Nephron (organoid): ENCODE measurements at regions not wholly inside any gene's neighbourhood (a gene's known extent, or its start where the extent isn't known, plus 50 kb on each side); places are given as distances from the start of the nearest gene placed in this dataset.

Experiments used
- H3K27ac Mint-ChIP-seq, 3 experiments: 2 replicates each; pipeline ENCODE4 v1.8.0; 2020; ENCODE audit warnings: mixed read lengths in 3 of 3, mild to moderate bottlenecking in 2 of 3, moderate library complexity in 1 of 3
- H3K27me3 Mint-ChIP-seq: 2 replicates; pipeline ENCODE4 v1.8.0; 2021; ENCODE audit warnings: low read depth, mild to moderate bottlenecking, moderate library complexity, mixed read lengths
- H3K36me3 Mint-ChIP-seq: 2 replicates; pipeline ENCODE4 v1.8.0; 2020; ENCODE audit warnings: low read depth, mixed read lengths
- H3K4me1 Mint-ChIP-seq: 2 replicates; pipeline ENCODE4 v1.8.0; 2020; ENCODE audit warnings: mixed read lengths
- H3K4me3 Mint-ChIP-seq, 3 experiments: 2 replicates each; pipeline ENCODE4 v1.8.0; 2020; ENCODE audit warnings: mild to moderate bottlenecking in 3 of 3, mixed read lengths in 3 of 3, moderate library complexity in 2 of 3
- H3K9me3 Mint-ChIP-seq: 2 replicates; pipeline ENCODE4 v1.8.0; 2020; ENCODE audit warnings: mixed read lengths
- TF ChIP-seq, protein P1 (sequence below), 3 experiments: fragments of 200-600 bp; sonication (generic); IDR thresholded peaks; one replicate each; pipeline ENCODE4 v1.5.0; 2021; ENCODE audit warnings: antibody characterized with exemption in 3 of 3; ENCODE audit not compliant: unreplicated experiment in 3 of 3

DNA sequence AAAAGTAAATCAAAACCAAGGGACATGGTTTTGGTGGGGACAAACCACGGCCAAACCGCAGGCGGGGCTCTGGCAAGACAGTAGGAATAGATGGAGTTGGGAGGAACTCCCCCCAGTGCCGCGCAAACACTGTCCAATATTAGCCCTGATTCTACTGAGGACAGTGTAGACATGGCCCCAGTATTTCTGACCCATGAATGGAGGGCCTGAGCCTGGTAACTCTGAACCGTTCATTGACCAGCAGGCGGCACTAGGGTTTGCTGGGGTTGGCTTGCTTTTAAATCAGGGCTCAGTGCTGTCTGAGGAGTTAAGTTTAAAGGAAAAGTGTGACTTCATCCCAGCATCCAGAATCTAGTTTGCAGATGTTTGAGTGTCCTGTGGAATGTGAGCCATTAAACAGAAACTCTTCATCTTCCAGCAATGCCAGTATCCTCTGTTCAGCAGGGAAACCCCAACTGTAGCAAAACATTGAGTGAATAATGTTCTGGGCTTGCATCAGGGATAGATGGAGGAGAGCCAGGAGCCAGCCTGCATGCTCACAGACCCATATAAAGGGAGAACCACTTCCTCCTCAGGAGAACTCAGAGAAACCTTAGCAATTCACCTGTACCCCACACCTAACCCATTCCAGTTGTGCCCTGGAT lies 147.4 kb upstream of the PRSS58 start:
- Mint-ChIP-seq H3K4me3 (no peak overlapping the region), H3K9me3 (no peaks in the 10 kb centered on the region), H3K4me1 (peaks cover 4% of the 10 kb centered on the region), H3K27me3 (peaks cover 4% of the 10 kb centered on the region), H3K27ac (no peak overlapping the region), H3K36me3 (no peaks in the 10 kb centered on the region)
- TF ChIP-seq, protein P1, sequence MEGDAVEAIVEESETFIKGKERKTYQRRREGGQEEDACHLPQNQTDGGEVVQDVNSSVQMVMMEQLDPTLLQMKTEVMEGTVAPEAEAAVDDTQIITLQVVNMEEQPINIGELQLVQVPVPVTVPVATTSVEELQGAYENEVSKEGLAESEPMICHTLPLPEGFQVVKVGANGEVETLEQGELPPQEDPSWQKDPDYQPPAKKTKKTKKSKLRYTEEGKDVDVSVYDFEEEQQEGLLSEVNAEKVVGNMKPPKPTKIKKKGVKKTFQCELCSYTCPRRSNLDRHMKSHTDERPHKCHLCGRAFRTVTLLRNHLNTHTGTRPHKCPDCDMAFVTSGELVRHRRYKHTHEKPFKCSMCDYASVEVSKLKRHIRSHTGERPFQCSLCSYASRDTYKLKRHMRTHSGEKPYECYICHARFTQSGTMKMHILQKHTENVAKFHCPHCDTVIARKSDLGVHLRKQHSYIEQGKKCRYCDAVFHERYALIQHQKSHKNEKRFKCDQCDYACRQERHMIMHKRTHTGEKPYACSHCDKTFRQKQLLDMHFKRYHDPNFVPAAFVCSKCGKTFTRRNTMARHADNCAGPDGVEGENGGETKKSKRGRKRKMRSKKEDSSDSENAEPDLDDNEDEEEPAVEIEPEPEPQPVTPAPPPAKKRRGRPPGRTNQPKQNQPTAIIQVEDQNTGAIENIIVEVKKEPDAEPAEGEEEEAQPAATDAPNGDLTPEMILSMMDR (IDR thresholded peaks at IDR 0.05; ENCODE audit: unreplicated experiment in 3 of 3) = no peak

DNA sequence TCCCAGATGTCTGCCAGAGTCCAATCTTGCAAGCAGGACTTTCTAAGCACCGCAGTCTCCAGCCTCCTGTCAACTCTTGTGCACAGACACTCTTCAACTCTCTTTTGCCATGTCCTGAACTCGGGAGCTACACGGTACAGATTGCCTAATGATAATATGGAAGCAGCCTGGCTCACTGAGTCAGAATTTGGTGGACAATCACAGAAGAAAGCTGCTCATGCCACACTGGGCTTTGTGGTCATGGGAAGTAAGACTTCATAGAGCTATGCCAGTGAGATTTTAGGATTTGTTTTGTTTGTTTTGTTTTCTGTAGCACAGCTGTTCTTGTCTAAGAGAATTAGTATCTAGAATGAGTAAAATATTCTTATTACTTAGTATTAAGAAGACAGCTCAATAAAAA lies 144.1 kb upstream of the PRSS58 start:
- Mint-ChIP-seq H3K27me3 (peaks cover 4% of the 10 kb centered on the region), H3K36me3 (no peaks in the 10 kb centered on the region), H3K4me3 (no peak overlapping the region), H3K9me3 (no peaks in the 10 kb centered on the region), H3K27ac (no peak overlapping the region), H3K4me1 (peaks cover 4% of the 10 kb centered on the region)
- TF ChIP-seq, protein P1 (IDR thresholded peaks at IDR 0.05; ENCODE audit: unreplicated experiment in 3 of 3) = no peak

DNA sequence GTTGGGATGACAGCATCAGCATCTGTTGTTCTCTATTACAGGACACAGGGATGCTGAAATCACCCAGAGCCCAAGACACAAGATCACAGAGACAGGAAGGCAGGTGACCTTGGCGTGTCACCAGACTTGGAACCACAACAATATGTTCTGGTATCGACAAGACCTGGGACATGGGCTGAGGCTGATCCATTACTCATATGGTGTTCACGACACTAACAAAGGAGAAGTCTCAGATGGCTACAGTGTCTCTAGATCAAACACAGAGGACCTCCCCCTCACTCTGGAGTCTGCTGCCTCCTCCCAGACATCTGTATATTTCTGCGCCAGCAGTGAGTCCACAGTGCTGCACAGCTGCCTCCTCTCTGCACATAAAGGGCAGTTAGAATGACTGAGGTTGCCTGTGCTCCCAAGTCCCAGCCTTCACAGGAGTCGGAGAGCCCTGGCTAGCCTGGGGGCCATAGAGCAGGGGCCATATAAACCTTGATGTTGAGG lies 142.2 kb upstream of the PRSS58 start:
- TF ChIP-seq, protein P1 (IDR thresholded peaks at IDR 0.05; ENCODE audit: unreplicated experiment in 3 of 3) = no peak
- Mint-ChIP-seq H3K36me3 (no peaks in the 10 kb centered on the region), H3K9me3 (no peaks in the 10 kb centered on the region), H3K4me1 (peaks cover 4% of the 10 kb centered on the region), H3K4me3 (no peak overlapping the region), H3K27me3 (peaks cover 4% of the 10 kb centered on the region), H3K27ac (no peak overlapping the region)

DNA sequence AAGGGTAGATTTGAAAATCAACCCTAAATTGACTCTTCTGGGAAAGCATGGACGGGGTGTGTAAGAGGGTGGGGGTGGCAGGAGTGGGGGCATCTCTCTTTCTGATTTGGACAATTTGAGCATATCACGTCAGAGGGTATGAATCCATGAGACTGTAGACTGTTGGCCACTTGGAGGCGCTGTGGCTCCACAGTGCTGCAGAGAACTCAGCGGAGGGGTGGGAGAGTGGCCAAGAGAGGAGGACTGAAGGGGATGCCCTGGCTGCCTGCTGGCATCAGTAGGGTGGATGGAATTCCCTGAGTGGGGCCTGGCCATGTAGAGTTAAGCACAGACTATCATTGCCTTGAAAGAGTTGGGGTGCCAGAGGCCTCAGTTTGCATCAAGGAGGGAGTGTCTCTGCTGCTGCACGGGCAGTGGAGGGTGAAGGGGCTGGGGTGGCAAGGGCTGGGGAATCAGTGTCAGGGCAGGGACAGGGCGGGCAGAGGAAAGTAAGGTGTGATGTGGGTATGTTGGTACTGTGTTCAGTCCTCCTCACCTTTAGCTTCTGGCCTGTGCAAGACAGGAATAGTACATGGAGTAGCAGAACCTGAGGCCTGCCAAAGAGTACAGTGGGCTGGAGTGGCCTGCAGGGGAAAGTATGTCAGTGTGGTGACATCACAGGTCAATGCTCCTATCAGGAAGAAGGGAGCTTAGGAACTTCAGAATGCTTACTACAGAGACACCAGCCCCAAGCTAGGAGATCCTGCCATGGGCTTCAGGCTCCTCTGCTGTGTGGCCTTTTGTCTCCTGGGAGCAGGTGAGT lies 133.5 kb upstream of the PRSS58 start:
- TF ChIP-seq, protein P1 (IDR thresholded peaks at IDR 0.05; ENCODE audit: unreplicated experiment in 3 of 3) = peak in 1 of 3 experiments; percentile 8
- peaks cover 13% of the 10 kb centered on the region for H3K4me1 Mint-ChIP-seq
- H3K9me3 Mint-ChIP-seq = no peaks in the 10 kb centered on the region
- no peaks in the 10 kb centered on the region for H3K27me3 Mint-ChIP-seq
- no peak overlapping the region for H3K4me3 Mint-ChIP-seq
- no peaks in the 10 kb centered on the region for H3K36me3 Mint-ChIP-seq
- no peak overlapping the region for H3K27ac Mint-ChIP-seq

DNA sequence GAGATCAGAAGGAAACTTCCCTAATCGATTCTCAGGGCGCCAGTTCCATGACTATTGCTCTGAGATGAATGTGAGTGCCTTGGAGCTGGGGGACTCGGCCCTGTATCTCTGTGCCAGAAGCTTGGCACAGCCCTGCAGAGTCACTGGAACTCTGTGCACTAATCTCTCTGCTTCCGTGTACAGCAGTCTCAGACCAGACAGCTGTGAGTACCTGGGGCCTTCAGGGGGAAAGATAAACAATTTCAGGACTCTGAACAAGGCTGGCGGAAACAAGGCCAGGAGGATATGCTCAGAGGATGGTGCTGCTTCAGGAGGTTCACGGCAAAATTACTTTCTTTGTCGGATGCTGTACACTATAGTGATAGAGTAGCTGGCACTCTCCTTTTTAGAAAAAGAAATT lies 131.7 kb upstream of the PRSS58 start:
- TF ChIP-seq, protein P1 (IDR thresholded peaks at IDR 0.05; ENCODE audit: unreplicated experiment in 3 of 3) = no peak
- Mint-ChIP-seq H3K27ac (peak overlapping the region in 2 of 3 experiments; percentile 42 to 71), H3K4me1 (peaks cover 25% of the 10 kb centered on the region), H3K9me3 (no peaks in the 10 kb centered on the region), H3K27me3 (no peaks in the 10 kb centered on the region), H3K36me3 (no peaks in the 10 kb centered on the region), H3K4me3 (no peak overlapping the region)
